ENCODE measurements at regions not wholly inside any gene's neighbourhood (a gene's known extent, or its start where the extent isn't known, plus 50 kb on each side); places are given as distances from the start of the nearest gene placed in this dataset.

- Histone ChIP-seq H3K27me3 (ENCODE audit: control insufficient read depth in 2 of 2, insufficient read depth in 2 of 2, low read length in 2 of 2) (no peaks in the 10 kb centered on the region), H3K4me2 (ENCODE audit: insufficient read depth, low read length) (no peak overlapping the region), H3K36me3 (ENCODE audit: control insufficient read depth in 2 of 2, extremely low read depth in 1 of 2, insufficient read depth in 2 of 2, low read length in 2 of 2) (no peaks in the 10 kb centered on the region), H3K4me1 (ENCODE audit: control insufficient read depth, extremely low read depth, insufficient read depth, low read length) (no peaks in the 10 kb centered on the region), H3K9ac (replicated peaks; ENCODE audit: extremely low read depth, insufficient read depth, low read length) (no peak overlapping the region), H3K9me3 (replicated peaks; ENCODE audit: control insufficient read depth, insufficient read depth, low read length) (no peaks in the 10 kb centered on the region), H3K4me3 (replicated peaks in 1 of 3; ENCODE audit: insufficient read depth in 1 of 3, low read depth in 1 of 3, low read length in 3 of 3) (no peak overlapping the region), H4K20me1 (replicated peaks; ENCODE audit: control insufficient read depth, extremely low read depth, insufficient read depth, low read length) (no peaks in the 10 kb centered on the region), H3K27ac (ENCODE audit: insufficient read depth, low read depth, low read length) (no peak overlapping the region), H3K79me2 (ENCODE audit: control insufficient read depth, insufficient read depth, low read length) (no peaks in the 10 kb centered on the region), H3K9me1 (replicated peaks; ENCODE audit: control insufficient read depth, extremely low read depth, insufficient read depth, low read length) (no peaks in the 10 kb centered on the region), H2AFZ (ENCODE audit: low read depth, low read length) (no peak overlapping the region)
- dilution Hi-C loops (cut with MboI; ENCODE audit: extremely low pct_ligation_motif_present, low sequenced_read_pairs): no loop called here
- POLR2A ChIA-PET: no interaction called here
- DNase-seq (ENCODE audit: low read depth, low spot score) (no peak), FAIRE-seq (no peak)
- BruUV-seq (replicated peaks): no TSS peak
- intact Hi-C loops (cut with micrococcal nuclease): no loop called here
- CTCF ChIA-PET: no interaction called here
- TF ChIP-seq MYC (IDR thresholded peaks at IDR 0.05; ENCODE audit: low read depth, low read length) (no peak), MAX (IDR thresholded peaks at IDR 0.05; ENCODE audit: insufficient read depth, insufficient read length) (no peak), EZH2 (IDR thresholded peaks at IDR 0.05; ENCODE audit: borderline replicate concordance, low read depth, low read length, severe bottlenecking) (no peak), GATA2 (IDR thresholded peaks at IDR 0.05; ENCODE audit: insufficient read depth, insufficient read length, low read depth, low read length) (no peak), POLR2AphosphoS5 (IDR thresholded peaks at IDR 0.05; ENCODE audit: insufficient read depth, low read depth, low read length) (no peak), FOS (IDR thresholded peaks at IDR 0.05; ENCODE audit: borderline replicate concordance, insufficient read depth, low read length) (no peak), JUN (IDR thresholded peaks at IDR 0.05; ENCODE audit: borderline replicate concordance, insufficient read depth, insufficient read length, low read depth) (no peak), POLR2A (IDR thresholded peaks at IDR 0.05; ENCODE audit: low read depth, low read length) (no peak)
Observed at GRCh38 chr12:67531501-67531900, 117.0 kb upstream of the DYRK2 start.

GRCh38 chr12:67533159-67533558, 115.4 kb upstream of the DYRK2 start:
- FAIRE-seq (no peak), DNase-seq (ENCODE audit: low read depth, low spot score) (no peak)
- ChIA-PET CTCF (no interaction called here), POLR2A (no interaction called here)
- Histone ChIP-seq H3K4me2 (ENCODE audit: insufficient read depth, low read length) (no peak overlapping the region), H3K9me1 (replicated peaks; ENCODE audit: control insufficient read depth, extremely low read depth, insufficient read depth, low read length) (no peaks in the 10 kb centered on the region), H3K27me3 (ENCODE audit: control insufficient read depth in 2 of 2, insufficient read depth in 2 of 2, low read length in 2 of 2) (no peaks in the 10 kb centered on the region), H3K4me1 (ENCODE audit: control insufficient read depth, extremely low read depth, insufficient read depth, low read length) (no peaks in the 10 kb centered on the region), H3K9ac (replicated peaks; ENCODE audit: extremely low read depth, insufficient read depth, low read length) (no peak overlapping the region), H3K9me3 (replicated peaks; ENCODE audit: control insufficient read depth, insufficient read depth, low read length) (no peaks in the 10 kb centered on the region), H3K27ac (ENCODE audit: insufficient read depth, low read depth, low read length) (no peak overlapping the region), H3K36me3 (ENCODE audit: control insufficient read depth in 2 of 2, extremely low read depth in 1 of 2, insufficient read depth in 2 of 2, low read length in 2 of 2) (no peaks in the 10 kb centered on the region), H4K20me1 (replicated peaks; ENCODE audit: control insufficient read depth, extremely low read depth, insufficient read depth, low read length) (no peaks in the 10 kb centered on the region), H2AFZ (ENCODE audit: low read depth, low read length) (no peak overlapping the region), H3K4me3 (replicated peaks in 1 of 3; ENCODE audit: insufficient read depth in 1 of 3, low read depth in 1 of 3, low read length in 3 of 3) (no peak overlapping the region), H3K79me2 (ENCODE audit: control insufficient read depth, insufficient read depth, low read length) (no peaks in the 10 kb centered on the region)
- dilution Hi-C loops (cut with MboI; ENCODE audit: extremely low pct_ligation_motif_present, low sequenced_read_pairs) (no loop called here), intact Hi-C loops (cut with micrococcal nuclease) (no loop called here)
- no TSS peak for BruUV-seq (replicated peaks)
- TF ChIP-seq GATA2 (IDR thresholded peaks at IDR 0.05; ENCODE audit: insufficient read depth, insufficient read length, low read depth, low read length) (no peak), MYC (IDR thresholded peaks at IDR 0.05; ENCODE audit: low read depth, low read length) (no peak), EZH2 (IDR thresholded peaks at IDR 0.05; ENCODE audit: borderline replicate concordance, low read depth, low read length, severe bottlenecking) (no peak)
